ENCODE measurements at regions not wholly inside any gene's neighbourhood (a gene's known extent, or its start where the extent isn't known, plus 50 kb on each side); places are given as distances from the start of the nearest gene placed in this dataset.
"Not testable (repeated sequence)": the region's sequence is repeated elsewhere in the genome, so short reads cannot be mapped to it uniquely, and the experiment has no call there.

DNA sequence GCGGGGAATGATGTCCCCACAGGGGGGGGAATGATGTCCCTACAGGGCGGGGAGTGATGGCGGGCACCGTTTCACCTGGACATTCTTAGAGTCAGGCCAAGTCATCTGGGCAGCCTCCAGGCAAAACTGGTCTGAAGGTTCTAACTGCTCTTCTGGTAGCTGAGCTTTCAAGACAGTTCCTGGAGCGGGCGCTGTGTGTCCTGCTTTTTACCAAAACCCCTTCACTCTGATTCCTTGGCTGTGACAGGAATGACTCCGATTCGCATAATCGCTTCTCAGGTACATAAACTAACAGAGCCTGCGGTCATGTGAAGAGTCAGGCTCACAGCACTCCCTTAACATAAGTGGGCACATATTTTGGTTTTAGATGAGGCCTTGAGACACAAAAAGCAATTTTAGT, 836.0 kb downstream of the TRIML1 start:
- no peak for DNase-seq

GRCh38 chr4:188976644-188977115, 837.4 kb downstream of the TRIML1 start:
- no peak for DNase-seq

- not testable (repeated sequence) for DNase-seq
Observed at GRCh38 chr4:188977232-188977631, 838.0 kb downstream of the TRIML1 start.

DNA sequence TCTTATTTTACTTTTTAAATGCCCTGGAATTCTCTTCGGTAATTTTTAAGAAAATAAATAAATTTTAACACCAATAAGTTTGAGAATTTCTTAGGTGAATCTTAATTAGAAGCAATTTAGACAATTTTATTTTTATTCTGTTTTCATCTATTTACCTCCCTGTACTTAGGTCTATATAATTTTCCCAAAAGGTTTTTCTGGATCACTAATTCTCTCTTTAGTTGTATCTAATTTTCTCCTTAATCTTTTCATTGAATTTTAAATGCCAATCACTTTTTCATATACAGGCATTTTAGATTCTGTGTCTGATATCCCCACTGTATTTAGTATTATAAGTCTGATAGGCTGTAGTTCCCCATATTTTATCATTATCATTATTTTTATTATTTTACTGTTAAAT, 845.3 kb downstream of the TRIML1 start:
- no peak for DNase-seq

- DNase-seq = no peak
Observed at GRCh38 chr4:188986271-188986689, 847.0 kb downstream of the TRIML1 start.

GRCh38 chr4:188987011-188987410, 847.8 kb downstream of the TRIML1 start:
- DNase-seq = no peak

- DNase-seq = no peak
Observed at GRCh38 chr4:188988131-188988530, 848.9 kb downstream of the TRIML1 start.

GRCh38 chr4:188989371-188989770, 850.1 kb downstream of the TRIML1 start:
- no peak for DNase-seq

DNA sequence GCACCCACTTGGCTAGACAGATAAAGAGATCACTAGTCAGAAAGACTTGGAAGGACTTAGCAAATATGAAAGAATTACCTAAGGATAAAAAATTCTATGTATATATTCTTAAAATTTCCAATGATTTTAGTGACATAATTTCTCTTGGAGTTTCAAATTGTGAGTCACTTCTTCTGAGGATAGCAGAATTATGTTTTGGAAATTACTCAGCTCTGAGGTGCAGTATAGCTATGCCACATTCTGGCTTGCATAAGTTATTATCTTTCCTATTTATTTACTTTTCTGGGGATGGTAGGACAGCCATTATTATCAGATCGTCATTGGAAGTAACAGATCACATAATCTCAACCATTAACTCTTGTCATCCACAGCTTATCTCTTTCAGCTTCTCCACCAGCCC, 853.5 kb downstream of the TRIML1 start:
- DNase-seq = no peak

DNA sequence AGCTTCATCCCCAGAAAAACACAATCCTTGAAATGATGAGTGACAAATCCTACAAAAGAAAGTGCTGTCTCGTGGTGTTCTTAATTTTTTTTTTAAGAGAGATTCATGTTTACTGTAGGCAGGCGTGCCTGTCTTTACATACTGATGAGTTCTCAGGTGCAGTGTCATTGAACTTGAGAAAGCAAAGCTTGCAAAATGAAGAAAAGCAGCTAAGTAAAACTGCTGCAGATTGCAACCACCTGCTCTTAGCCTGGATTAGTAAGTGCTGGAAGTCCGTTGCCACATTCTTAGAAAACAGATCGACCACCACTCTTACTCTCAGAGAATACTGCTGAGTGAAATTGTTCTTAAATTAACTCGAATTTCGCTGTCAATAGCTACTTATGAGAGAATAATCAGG, 854.6 kb downstream of the TRIML1 start:
- DNase-seq = no peak

DNA sequence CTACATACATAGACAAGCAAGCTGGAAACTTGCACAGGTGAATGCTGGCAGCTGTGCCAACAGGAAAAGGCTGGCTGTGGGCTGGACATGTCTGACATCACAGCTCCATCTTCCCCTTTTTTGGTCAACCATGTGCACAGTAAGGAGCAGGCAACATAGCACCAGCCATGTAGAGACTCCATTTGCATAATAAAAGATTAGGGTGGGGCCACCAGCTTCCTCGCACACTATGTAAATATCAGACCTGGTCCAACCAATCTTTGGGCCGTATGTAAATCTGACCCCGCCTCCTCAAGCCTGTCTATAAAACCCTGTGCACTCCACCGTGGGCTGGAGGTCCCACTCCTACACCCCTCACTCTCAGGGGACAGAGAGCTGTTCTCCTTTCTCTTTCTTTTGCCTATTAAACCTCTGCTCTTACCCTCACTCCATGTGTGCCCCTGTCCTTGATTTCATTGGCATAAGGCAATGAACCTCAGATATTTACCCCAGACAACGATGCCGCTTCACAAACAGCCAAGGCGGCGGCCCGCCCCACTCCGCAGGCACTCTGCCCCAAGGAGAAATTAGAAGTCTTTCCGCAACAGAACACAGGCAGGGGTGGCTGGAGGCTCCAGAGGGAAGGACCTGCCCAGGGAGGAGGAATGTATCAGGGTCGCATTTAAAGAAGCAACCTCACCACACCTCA, 862.2 kb downstream of the TRIML1 start:
- no peak for DNase-seq

GRCh38 chr4:189001971-189002450, 862.8 kb downstream of the TRIML1 start:
- DNase-seq = no peak

GRCh38 chr4:189002475-189002874, 863.2 kb downstream of the TRIML1 start:
- no peak for DNase-seq

DNA sequence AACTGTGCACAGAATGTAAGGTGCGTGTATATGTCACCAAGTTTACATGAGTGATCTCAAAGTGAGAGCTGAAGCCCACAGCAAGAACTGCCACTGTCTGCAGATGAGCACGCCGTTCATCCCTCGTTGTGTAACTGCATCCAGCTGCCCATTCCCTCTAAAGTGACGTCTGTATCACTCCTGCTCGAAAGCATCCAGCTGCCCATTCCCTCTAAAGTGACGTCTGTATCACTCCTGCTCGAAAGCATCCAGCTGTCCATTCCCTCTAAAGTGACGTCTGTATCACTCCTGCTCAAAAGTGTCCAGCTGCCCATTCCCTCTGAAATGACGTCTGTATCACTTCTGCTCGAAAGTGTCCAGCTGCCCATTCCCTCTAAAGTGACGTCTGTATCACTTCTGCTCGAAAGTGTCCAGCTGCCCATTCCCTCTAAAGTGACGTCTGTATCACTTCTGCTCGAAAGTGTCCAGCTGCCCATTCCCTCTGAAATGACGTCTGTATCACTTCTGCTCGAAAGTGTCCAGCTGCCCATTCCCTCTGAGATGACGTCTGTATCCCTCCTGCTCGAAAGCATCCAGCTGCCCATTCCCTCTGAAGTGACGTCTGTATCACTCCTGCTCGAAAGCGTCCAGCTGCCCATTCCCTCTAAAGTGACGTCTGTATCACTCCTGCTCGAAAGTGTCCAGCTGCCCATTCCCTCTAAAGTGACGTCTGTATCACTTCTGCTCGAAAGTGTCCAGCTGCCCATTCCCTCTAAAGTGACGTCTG, 871.4 kb downstream of the TRIML1 start:
- DNase-seq = not testable (repeated sequence)

- no peak for DNase-seq
Observed at GRCh38 chr4:189021831-189022230, 882.6 kb downstream of the TRIML1 start.

- DNase-seq = no peak
Observed at GRCh38 chr4:189022440-189023035, 883.3 kb downstream of the TRIML1 start.

DNA sequence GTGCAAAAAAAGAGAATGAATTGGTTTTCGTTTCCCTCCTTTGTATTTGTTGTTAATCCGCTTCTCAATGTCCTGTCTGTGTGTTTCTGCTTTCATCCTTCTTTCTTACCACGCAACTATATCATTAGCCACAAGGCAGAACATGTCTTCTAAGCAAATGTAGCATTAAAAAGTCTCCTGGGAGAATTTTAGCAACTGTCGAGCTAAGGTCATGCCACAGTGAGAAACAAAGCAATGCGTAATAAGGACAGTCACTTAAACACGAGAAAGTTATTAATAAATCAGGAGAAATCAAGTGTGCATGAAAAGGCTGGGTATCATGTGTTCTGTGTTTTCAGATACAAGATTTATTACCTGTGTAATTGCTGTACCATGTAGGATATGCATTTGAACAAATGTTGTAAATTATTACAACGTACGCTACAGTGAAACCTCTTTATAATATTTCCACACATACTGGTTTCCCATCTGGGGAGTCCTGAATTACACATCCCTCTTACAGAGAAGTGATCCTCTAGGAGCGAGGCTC, 890.8 kb downstream of the TRIML1 start:
- no peak for DNase-seq

DNA sequence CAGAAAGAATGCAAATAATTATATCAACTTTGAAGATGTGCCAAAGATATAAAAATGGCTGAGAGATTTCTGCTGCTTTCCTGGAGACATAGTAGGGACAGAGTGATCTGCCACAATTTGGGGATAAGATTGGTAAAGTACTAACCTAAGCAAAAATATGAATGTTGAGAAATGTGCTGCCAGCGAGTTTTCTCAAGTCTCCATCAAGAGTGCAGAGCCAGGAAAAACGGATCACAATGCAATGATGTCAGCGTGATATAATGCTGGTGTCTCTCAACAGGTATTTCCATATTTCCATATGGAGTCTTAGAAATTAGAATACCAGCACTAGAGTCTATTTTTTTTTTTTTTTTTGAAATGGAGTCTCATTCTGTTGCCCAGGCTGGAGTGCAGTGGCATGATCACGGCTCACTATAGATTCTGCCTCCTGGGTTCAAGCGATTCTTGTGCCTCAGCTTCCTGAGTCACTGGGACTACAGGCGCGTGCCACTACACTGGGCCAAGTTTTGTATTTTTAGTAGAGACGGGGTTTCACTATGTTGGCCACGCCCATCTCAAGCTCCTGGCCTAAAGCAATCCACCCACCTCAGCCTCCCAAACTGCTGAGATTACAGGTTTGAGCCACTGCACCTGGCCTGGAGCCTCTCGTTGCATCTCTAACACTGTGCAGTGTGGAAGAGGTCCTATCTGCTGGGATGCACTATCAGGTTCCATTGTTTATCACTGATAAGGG, 893.5 kb downstream of the TRIML1 start:
- DNase-seq = no peak

GRCh38 chr4:189033801-189034347, 894.6 kb downstream of the TRIML1 start:
- DNase-seq = no peak

DNA sequence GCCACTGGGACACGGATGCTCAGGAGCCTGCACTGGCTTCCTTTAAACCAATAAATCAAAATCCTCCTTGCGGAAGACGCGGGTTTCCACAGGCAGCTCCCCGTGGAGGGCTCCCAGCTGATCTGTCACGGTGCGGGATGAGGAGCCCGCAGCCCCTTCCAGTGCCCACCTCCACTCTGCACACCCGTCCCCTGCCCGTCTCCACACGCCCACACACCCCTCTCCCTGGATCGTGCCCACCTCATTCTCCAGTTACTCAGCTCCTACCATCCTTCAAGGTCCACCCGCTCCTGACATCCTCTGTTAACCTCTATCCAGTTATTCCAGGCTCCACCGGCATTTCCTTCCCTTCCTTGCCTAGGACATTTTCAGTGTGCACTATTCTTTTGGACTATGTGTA, 895.9 kb downstream of the TRIML1 start:
- DNase-seq = no peak

- DNase-seq = no peak
Observed at GRCh38 chr4:189035654-189036053, 896.4 kb downstream of the TRIML1 start.

GRCh38 chr4:189036906-189037305, 897.7 kb downstream of the TRIML1 start:
- no peak for DNase-seq

DNA sequence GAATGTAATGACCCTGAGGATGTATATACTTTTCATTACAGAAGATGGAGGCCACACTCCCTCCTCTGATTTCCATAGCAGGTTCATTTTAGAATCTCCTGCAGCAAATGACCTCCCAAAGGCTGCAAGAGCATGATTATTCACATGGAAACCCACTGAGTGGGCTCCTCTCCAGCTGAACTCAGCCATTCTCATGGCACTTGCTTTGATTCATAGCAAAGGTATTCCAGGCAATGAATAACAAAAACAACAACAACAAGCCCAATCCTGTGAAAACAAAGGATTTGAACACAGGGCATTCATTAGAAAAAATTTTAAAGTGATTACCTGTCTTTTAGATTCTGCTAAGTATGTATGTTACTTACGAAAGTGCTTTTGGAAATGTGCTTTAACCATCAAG, 894.0 kb upstream of the FRG1 start:
- DNase-seq = no peak
